ENCODE measurements at regions not wholly inside any gene's neighbourhood (a gene's known extent, or its start where the extent isn't known, plus 50 kb on each side); places are given as distances from the start of the nearest gene placed in this dataset.

GRCh38 chr16:86222965-86223551 lies 287.3 kb upstream of the FOXF1 start:
- TF ChIP-seq, protein P1, sequence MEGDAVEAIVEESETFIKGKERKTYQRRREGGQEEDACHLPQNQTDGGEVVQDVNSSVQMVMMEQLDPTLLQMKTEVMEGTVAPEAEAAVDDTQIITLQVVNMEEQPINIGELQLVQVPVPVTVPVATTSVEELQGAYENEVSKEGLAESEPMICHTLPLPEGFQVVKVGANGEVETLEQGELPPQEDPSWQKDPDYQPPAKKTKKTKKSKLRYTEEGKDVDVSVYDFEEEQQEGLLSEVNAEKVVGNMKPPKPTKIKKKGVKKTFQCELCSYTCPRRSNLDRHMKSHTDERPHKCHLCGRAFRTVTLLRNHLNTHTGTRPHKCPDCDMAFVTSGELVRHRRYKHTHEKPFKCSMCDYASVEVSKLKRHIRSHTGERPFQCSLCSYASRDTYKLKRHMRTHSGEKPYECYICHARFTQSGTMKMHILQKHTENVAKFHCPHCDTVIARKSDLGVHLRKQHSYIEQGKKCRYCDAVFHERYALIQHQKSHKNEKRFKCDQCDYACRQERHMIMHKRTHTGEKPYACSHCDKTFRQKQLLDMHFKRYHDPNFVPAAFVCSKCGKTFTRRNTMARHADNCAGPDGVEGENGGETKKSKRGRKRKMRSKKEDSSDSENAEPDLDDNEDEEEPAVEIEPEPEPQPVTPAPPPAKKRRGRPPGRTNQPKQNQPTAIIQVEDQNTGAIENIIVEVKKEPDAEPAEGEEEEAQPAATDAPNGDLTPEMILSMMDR (IDR thresholded peaks at IDR 0.05) = no peak
- no peak for TF ChIP-seq POLR2A (IDR thresholded peaks at IDR 0.05)
